Endothelial cell of umbilical vein (primary cell): ENCODE measurements at regions not wholly inside any gene's neighbourhood (a gene's known extent, or its start where the extent isn't known, plus 50 kb on each side); places are given as distances from the start of the nearest gene placed in this dataset.

Experiments used
- BruUV-seq: library from RNA; stranded (reverse); fragments of 400-500 nt; replicated peaks from 2 replicates; lab custom pipeline; 2021; lab: Mats Ljungman, UMichigan
- CTCF ChIA-PET: fragments of 300-600, 350-600 bp; sonication (Branson Sonifier 250); formaldehyde crosslinking; loops from one replicate; lab custom pipeline; 2021; ENCODE audit warnings: antibody characterized with exemption, inconsistent platforms; lab: Charles Lee
- POLR2A ChIA-PET: fragments of 300-600, 350-600 bp; sonication (Branson Sonifier 250); formaldehyde crosslinking; loops from one replicate; lab custom pipeline; 2021; ENCODE audit warnings: antibody characterized with exemption, inconsistent platforms; lab: Charles Lee
- DNase-seq: peaks from one replicate; pipeline ENCODE4 v3.0.0-alpha.2; 2011; ENCODE audit warnings: low read depth, low spot score
- FAIRE-seq: peaks from 2 replicates; lab custom pipeline; 2011; peaks lifted over from hg19 to GRCh38; lab: Jason Lieb, UNC
- H2AFZ ChIP-seq: 2 replicates; pipeline ENCODE4 v1.6.0; 2012; ENCODE audit warnings: low read depth, low read length, control low read depth, inconsistent platforms
- H3K27ac ChIP-seq: 2 replicates; pipeline ENCODE4 v1.5.1; 2011; ENCODE audit warnings: low read depth, mild to moderate bottlenecking, control low read depth, low read length, moderate library complexity; ENCODE audit not compliant: insufficient read depth
- H3K27me3 ChIP-seq, 2 experiments: 2 replicates each; pipeline versions ENCODE4 v1.6.0 to v1.6.1; 2011; ENCODE audit warnings: low read length in 2 of 2, mixed read lengths in 1 of 2; ENCODE audit not compliant: control insufficient read depth in 2 of 2, insufficient read depth in 2 of 2
- H3K36me3 ChIP-seq, 2 experiments: 2 replicates in 1 of 2; 3 replicates in 1 of 2; pipeline ENCODE4 v1.5.1; 2011; ENCODE audit warnings: low read length in 2 of 2, mild to moderate bottlenecking in 1 of 2, moderate library complexity in 1 of 2; ENCODE audit not compliant: control insufficient read depth in 2 of 2, insufficient read depth in 2 of 2; ENCODE audit errors: extremely low read depth in 1 of 2
- H3K4me1 ChIP-seq: 3 replicates; pipeline ENCODE4 v1.5.1; 2011; ENCODE audit warnings: mild to moderate bottlenecking, low read length; ENCODE audit not compliant: control insufficient read depth, insufficient read depth; ENCODE audit errors: extremely low read depth
- H3K4me2 ChIP-seq: 2 replicates; pipeline ENCODE4 v1.6.1; 2011; ENCODE audit warnings: low read length, control low read depth, mixed read lengths; ENCODE audit not compliant: insufficient read depth
- H3K4me3 ChIP-seq, 3 experiments: fragments of 200-600 bp in 1 of 3; sonication (generic), shearing (Covaris generic) in 1 of 3; replicated peaks in 1 of 3; 2 replicates each; pipeline ENCODE4 v1.5.1; 2011 to 2016; ENCODE audit warnings: control low read depth in 3 of 3, low read length in 3 of 3, mild to moderate bottlenecking in 2 of 3, inconsistent platforms in 1 of 3, low read depth in 1 of 3, moderate library complexity in 1 of 3; ENCODE audit not compliant: insufficient read depth in 1 of 3
- H3K79me2 ChIP-seq: 2 replicates; pipeline ENCODE4 v1.6.0; 2012; ENCODE audit warnings: low read length, inconsistent platforms; ENCODE audit not compliant: control insufficient read depth, insufficient read depth
- H3K9ac ChIP-seq: replicated peaks from 2 replicates; pipeline ENCODE3; 2011; ENCODE audit warnings: low read length, control low read depth; ENCODE audit not compliant: insufficient read depth; ENCODE audit errors: extremely low read depth
- H3K9me1 ChIP-seq: replicated peaks from 3 replicates; pipeline ENCODE4 v1.6.0; 2011; ENCODE audit warnings: mild to moderate bottlenecking, low read length; ENCODE audit not compliant: control insufficient read depth, insufficient read depth; ENCODE audit errors: extremely low read depth
- H3K9me3 ChIP-seq: replicated peaks from 2 replicates; pipeline ENCODE4 v1.5.1; 2012; ENCODE audit warnings: low read length, inconsistent platforms; ENCODE audit not compliant: control insufficient read depth, insufficient read depth
- H4K20me1 ChIP-seq: replicated peaks from 2 replicates; pipeline ENCODE3; 2011; ENCODE audit warnings: mild to moderate bottlenecking, low read length; ENCODE audit not compliant: control insufficient read depth, insufficient read depth; ENCODE audit errors: extremely low read depth
- CTCF ChIP-seq, 2 donors: IDR thresholded peaks; 1 replicate in 1 of 2; 2 replicates in 1 of 2; pipeline ENCODE4 v1.5.1; 2011; ENCODE audit warnings: low read length in 2 of 2, mild to moderate bottlenecking in 2 of 2, moderate library complexity in 2 of 2, control low read depth in 1 of 2, inconsistent platforms in 1 of 2, low read depth in 1 of 2; ENCODE audit not compliant: insufficient read depth in 1 of 2; ENCODE audit errors: extremely low read depth in 1 of 2
- EZH2 ChIP-seq: IDR thresholded peaks from 2 replicates; pipeline ENCODE4 v1.6.1; 2012; ENCODE audit warnings: borderline replicate concordance, low read depth, mild to moderate bottlenecking, moderate library complexity, low read length, inconsistent platforms; ENCODE audit not compliant: severe bottlenecking
- FOS ChIP-seq: IDR thresholded peaks from 2 replicates; pipeline ENCODE4 v1.6.1; 2011; ENCODE audit warnings: mild to moderate bottlenecking, low read length, moderate library complexity, borderline replicate concordance; ENCODE audit not compliant: insufficient read depth
- GATA2 ChIP-seq: IDR thresholded peaks from 2 replicates; pipeline ENCODE4 v1.7.0; 2011; ENCODE audit warnings: low read depth, mild to moderate bottlenecking, moderate library complexity, mixed read lengths, low read length; ENCODE audit not compliant: insufficient read length, insufficient read depth
- JUN ChIP-seq: IDR thresholded peaks from 2 replicates; pipeline ENCODE4 v1.6.1; 2011; ENCODE audit warnings: borderline replicate concordance, low read depth; ENCODE audit not compliant: insufficient read length, insufficient read depth
- MAX ChIP-seq: IDR thresholded peaks from 2 replicates; pipeline ENCODE4 v1.6.1; 2011; ENCODE audit not compliant: insufficient read depth, insufficient read length
- MYC ChIP-seq: IDR thresholded peaks from one replicate; pipeline ENCODE4 v1.6.1; 2011; ENCODE audit warnings: mild to moderate bottlenecking, low read depth, low read length
- POLR2A ChIP-seq: IDR thresholded peaks from 2 replicates; pipeline ENCODE4 v1.6.1; 2012; ENCODE audit warnings: low read depth, mild to moderate bottlenecking, control low read depth, low read length
- POLR2AphosphoS5 ChIP-seq: IDR thresholded peaks from 2 replicates; pipeline ENCODE4 v1.6.1; 2012; ENCODE audit warnings: low read depth, mild to moderate bottlenecking, control low read depth, low read length, moderate library complexity; ENCODE audit not compliant: insufficient read depth
- dilution Hi-C: fragments of 300-500 bp; cut with MboI; formaldehyde crosslinking; loops from one replicate; pipeline ENCODE4 v1.15.0; 2019; ENCODE audit warnings: low sequenced_read_pairs; ENCODE audit not compliant: extremely low pct_ligation_motif_present
- intact Hi-C: fragments of 100-400 bp; cut with micrococcal nuclease; formaldehyde crosslinking; loops from one replicate; pipeline ENCODE4 v1.10.0; 2022

DNA sequence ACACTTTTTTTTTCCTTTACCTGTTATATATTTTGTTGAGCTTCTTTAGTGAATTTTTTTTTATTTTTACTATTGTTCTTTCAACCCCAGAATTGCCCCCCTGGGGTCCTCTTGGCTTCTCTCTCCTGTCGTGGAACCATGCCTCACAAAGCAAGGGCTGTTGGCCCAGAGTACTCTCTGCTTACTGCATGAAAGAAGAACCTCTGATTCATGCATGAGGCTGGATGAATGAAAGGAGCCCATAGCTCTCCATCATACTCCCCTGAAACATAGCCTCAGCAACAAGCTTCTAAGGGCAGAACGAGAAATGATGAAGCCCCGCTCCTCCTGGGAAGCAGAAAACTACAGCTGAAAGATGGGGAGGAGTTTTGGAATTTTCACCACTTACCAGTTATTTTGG, 1441.0 kb downstream of the BRINP3 start:
- H3K27me3 ChIP-seq = no peaks in the 10 kb centered on the region
- H3K9me1 ChIP-seq = no peaks in the 10 kb centered on the region
- intact Hi-C loops (no loop called here), dilution Hi-C loops (no loop called here)
- CTCF ChIA-PET = no interaction called here
- no peak for FAIRE-seq
- H3K79me2 ChIP-seq = no peaks in the 10 kb centered on the region
- TF ChIP-seq MYC (no peak), FOS (no peak), POLR2AphosphoS5 (no peak), POLR2A (no peak), EZH2 (no peak), MAX (no peak), CTCF (IDR thresholded peaks at IDR 0.05; ENCODE audit: extremely low read depth in 1 of 2, insufficient read depth in 1 of 2, low read depth in 1 of 2, low read length in 2 of 2) (no peak), JUN (no peak), GATA2 (no peak)
- no peaks in the 10 kb centered on the region for H3K9me3 ChIP-seq
- BruUV-seq = no TSS peak
- no peak overlapping the region for H3K9ac ChIP-seq
- no peak overlapping the region for H3K27ac ChIP-seq
- no peak for DNase-seq
- no peaks in the 10 kb centered on the region for H3K36me3 ChIP-seq
- no peak overlapping the region for H3K4me2 ChIP-seq
- no peaks in the 10 kb centered on the region for H3K4me1 ChIP-seq
- H2AFZ ChIP-seq = no peak overlapping the region
- no peak overlapping the region for H3K4me3 ChIP-seq
- no peaks in the 10 kb centered on the region for H4K20me1 ChIP-seq
- POLR2A ChIA-PET = no interaction called here
